Smooth muscle cell (in vitro differentiated cells): ENCODE measurements at regions not wholly inside any gene's neighbourhood (a gene's known extent, or its start where the extent isn't known, plus 50 kb on each side); places are given as distances from the start of the nearest gene placed in this dataset.

ENCODE experiments used
- DNase-seq: peaks from one replicate; lab custom pipeline; 2025; ENCODE audit not compliant: unreplicated experiment; lab: John Stamatoyannopoulos, UW
- H2AFZ ChIP-seq: fragments of 200-600 bp; sonication (generic); 2 replicates; pipeline ENCODE4 v1.6.0; 2016; ENCODE audit warnings: antibody characterized with exemption, low read depth, mild to moderate bottlenecking
- H3F3A ChIP-seq: fragments of 200-600 bp; sonication (generic); 2 replicates; pipeline ENCODE4 v1.6.0; 2017; ENCODE audit warnings: antibody characterized with exemption, low read depth
- H3K27ac ChIP-seq: fragments of 200-600 bp; sonication (generic); 2 replicates; pipeline ENCODE4 v1.5.1; 2016; ENCODE audit warnings: low read depth, mild to moderate bottlenecking
- H3K27me3 ChIP-seq: fragments of 200-600 bp; sonication (generic); 2 replicates; pipeline ENCODE4 v1.6.1; 2016; ENCODE audit warnings: low read depth, mild to moderate bottlenecking
- H3K36me3 ChIP-seq: fragments of 200-600 bp; sonication (generic); 2 replicates; pipeline ENCODE4 v1.5.1; 2016; ENCODE audit warnings: low read depth
- H3K4me1 ChIP-seq: fragments of 200-600 bp; sonication (generic); 2 replicates; pipeline ENCODE4 v1.5.1; 2016; ENCODE audit warnings: low read depth
- H3K4me2 ChIP-seq: fragments of 200-600 bp; sonication (generic); 2 replicates; pipeline ENCODE4 v1.6.0; 2016; ENCODE audit warnings: mild to moderate bottlenecking
- H3K4me3 ChIP-seq: fragments of 200-600 bp; sonication (generic); 2 replicates; pipeline ENCODE4 v1.5.1; 2016; ENCODE audit warnings: mild to moderate bottlenecking
- H3K79me2 ChIP-seq: fragments of 200-600 bp; sonication (generic); 2 replicates; pipeline ENCODE4 v1.6.0; 2016; ENCODE audit warnings: low read depth, mild to moderate bottlenecking
- H3K9ac ChIP-seq: fragments of 200-600 bp; sonication (generic); 2 replicates; pipeline ENCODE4 v1.6.0; 2016; ENCODE audit warnings: low read depth
- H3K9me3 ChIP-seq: fragments of 200-600 bp; sonication (generic); replicated peaks from 2 replicates; pipeline ENCODE4 v1.5.1; 2016; ENCODE audit warnings: low read depth
- H4K20me1 ChIP-seq: fragments of 200-600 bp; sonication (generic); 2 replicates; pipeline ENCODE4 v1.6.0; 2016; ENCODE audit warnings: low read depth
- WGBS: methylation state at CpG from one replicate; pipeline ENCODE4 v1.1.7; 2016; ENCODE audit warnings: low lambda C conversion rate; 5-methylcytosine and 5-hydroxymethylcytosine counted together
- TF ChIP-seq, protein P1 (sequence below): fragments of 200-600 bp; sonication (generic); IDR thresholded peaks from 2 replicates; pipeline ENCODE4 v1.5.1; 2017; ENCODE audit warnings: borderline replicate concordance, mild to moderate bottlenecking, antibody characterized with exemption; ENCODE audit not compliant: insufficient read depth, poor library complexity, severe bottlenecking

DNA sequence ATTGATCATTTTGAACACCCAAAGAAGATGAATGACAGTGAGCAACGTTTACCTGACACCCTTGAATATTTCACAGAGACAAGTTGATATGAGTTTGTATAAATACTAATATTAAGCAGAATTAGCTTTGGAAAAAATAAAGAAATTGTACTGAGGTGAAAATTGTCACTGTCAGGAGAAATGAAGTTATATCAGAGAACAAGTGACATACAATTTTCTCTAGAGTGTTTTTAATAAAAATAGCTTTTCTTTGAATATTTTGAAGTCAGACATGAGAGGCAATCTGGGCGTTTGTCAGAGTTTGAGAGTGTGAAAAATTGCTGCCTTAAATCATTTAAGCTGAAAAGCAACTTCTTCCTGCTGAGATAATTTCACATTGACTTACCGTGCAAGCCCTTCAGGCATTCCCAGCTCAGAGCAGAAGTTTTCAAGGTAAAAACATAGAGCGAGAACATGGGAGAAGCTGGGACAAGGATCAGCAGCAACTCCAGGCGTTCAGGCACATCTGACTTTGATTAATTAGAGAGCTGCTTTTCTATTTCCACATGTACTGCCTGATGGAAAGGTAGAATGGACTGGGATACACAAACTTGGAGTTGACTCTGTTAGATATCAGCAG, 535.9 kb downstream of the TFEC start:
- H4K20me1 ChIP-seq, result no peaks in the 10 kb centered on the region
- no peak overlapping the region for H3K9ac ChIP-seq
- TF ChIP-seq, protein P1, sequence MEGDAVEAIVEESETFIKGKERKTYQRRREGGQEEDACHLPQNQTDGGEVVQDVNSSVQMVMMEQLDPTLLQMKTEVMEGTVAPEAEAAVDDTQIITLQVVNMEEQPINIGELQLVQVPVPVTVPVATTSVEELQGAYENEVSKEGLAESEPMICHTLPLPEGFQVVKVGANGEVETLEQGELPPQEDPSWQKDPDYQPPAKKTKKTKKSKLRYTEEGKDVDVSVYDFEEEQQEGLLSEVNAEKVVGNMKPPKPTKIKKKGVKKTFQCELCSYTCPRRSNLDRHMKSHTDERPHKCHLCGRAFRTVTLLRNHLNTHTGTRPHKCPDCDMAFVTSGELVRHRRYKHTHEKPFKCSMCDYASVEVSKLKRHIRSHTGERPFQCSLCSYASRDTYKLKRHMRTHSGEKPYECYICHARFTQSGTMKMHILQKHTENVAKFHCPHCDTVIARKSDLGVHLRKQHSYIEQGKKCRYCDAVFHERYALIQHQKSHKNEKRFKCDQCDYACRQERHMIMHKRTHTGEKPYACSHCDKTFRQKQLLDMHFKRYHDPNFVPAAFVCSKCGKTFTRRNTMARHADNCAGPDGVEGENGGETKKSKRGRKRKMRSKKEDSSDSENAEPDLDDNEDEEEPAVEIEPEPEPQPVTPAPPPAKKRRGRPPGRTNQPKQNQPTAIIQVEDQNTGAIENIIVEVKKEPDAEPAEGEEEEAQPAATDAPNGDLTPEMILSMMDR, result no peak
- peak overlapping the region; percentile 3 for H2AFZ ChIP-seq
- no peaks in the 10 kb centered on the region for H3K4me1 ChIP-seq
- 67% methylated on average over 5 of the region's 5 CpGs for WGBS
- no peak overlapping the region for H3K4me3 ChIP-seq
- no peaks in the 10 kb centered on the region for H3K79me2 ChIP-seq
- DNase-seq, result no peak
- no peaks in the 10 kb centered on the region for H3K27me3 ChIP-seq
- no peaks in the 10 kb centered on the region for H3K36me3 ChIP-seq
- no peak overlapping the region for H3K27ac ChIP-seq
- H3K4me2 ChIP-seq, result no peak overlapping the region
- no peaks in the 10 kb centered on the region for H3K9me3 ChIP-seq
- no peaks in the 10 kb centered on the region for H3F3A ChIP-seq

DNA sequence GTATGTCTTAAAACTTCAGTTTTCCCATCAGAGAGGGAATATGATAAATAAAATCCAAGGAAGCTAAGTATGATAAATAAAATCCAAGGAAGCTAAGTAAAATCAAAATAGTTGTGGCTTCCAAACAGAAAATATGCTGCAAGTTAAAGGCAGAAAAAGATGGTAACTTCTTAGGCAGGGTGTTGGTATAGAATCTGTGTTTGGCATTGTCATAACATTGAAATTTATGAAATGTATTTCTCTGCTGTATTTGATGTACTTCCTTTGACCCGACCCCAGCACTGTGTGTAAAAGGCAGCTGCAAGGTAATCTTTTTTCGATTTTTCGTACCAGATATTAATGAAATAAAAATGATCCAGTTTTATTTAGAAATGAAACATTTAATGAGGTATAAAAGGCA, 537.2 kb downstream of the TFEC start:
- Histone ChIP-seq H3K9me3 (no peaks in the 10 kb centered on the region), H3K4me1 (no peaks in the 10 kb centered on the region), H3K9ac (no peak overlapping the region), H3K27ac (no peak overlapping the region), H3K4me2 (no peak overlapping the region), H3K79me2 (no peaks in the 10 kb centered on the region), H3F3A (no peaks in the 10 kb centered on the region), H3K4me3 (no peak overlapping the region), H4K20me1 (no peaks in the 10 kb centered on the region), H3K36me3 (no peaks in the 10 kb centered on the region), H3K27me3 (no peaks in the 10 kb centered on the region), H2AFZ (no peak overlapping the region)
- DNase-seq, result no peak
- TF ChIP-seq, protein P1, result no peak
- WGBS, result 94% methylated on average over 3 of the region's 3 CpGs

DNA sequence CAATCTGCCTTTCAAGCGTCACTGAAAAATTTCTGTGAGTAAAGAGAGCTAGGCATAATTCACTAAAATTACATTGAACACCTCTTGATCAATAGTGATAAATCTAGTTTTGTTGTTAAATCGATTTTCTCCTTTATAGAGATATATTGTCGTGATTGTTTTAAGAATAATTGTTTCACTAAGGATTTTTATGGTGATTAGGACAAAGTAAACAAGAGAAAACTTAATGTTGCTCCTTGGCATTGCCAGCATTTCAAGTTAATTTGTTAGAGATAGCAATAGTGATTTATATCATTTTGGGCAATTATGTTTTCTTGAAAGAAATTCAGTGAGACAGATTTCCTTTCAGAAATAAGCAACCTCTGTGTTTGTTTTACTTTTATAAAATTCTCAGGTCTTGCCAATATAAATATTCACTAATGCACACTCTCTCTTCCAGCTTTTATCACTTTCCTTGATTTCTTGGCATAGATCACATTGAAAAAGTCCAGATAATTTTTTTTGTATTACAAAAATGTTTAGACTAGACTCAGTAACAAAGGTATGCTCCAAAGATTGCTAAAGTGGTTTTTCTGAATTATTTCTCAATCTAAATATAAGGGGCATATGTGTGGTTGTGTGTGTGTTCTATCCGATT, 538.7 kb downstream of the TFEC start:
- Histone ChIP-seq H2AFZ (no peak overlapping the region), H3K9me3 (no peaks in the 10 kb centered on the region), H3K9ac (no peak overlapping the region), H3K4me3 (no peak overlapping the region), H3K27me3 (no peaks in the 10 kb centered on the region), H3K36me3 (no peaks in the 10 kb centered on the region), H3K4me2 (no peak overlapping the region), H3F3A (no peaks in the 10 kb centered on the region), H4K20me1 (no peaks in the 10 kb centered on the region), H3K79me2 (no peaks in the 10 kb centered on the region), H3K27ac (no peak overlapping the region), H3K4me1 (no peaks in the 10 kb centered on the region)
- TF ChIP-seq, protein P1, result no peak
- DNase-seq, result no peak
- 77% methylated on average over 4 of the region's 4 CpGs for WGBS

DNA sequence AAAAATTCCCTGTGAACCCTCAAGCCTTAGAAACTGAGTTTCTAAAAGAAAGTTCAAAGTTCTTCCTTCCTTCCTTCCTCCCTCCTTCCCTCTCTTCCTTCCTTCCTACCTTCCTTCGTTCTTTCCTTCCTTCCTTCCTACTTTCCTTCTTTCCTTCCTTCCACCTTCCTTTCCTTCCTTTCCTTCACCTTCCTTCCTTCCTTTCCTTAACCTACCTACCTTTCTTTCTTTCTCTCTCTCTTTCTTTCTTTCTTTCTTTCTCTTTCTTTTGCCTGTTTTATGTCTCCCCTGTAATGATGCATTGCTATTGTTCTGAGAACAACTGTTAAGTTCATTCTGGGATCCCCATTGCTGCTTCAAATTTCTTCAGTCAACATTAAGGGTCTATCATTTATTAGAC, 551.1 kb downstream of the TFEC start:
- Histone ChIP-seq H3K4me1 (peaks cover 21% of the 10 kb centered on the region), H2AFZ (no peak overlapping the region), H3K79me2 (no peaks in the 10 kb centered on the region), H3K4me3 (no peak overlapping the region), H3K9ac (no peak overlapping the region), H3K9me3 (no peaks in the 10 kb centered on the region), H3K4me2 (no peak overlapping the region), H3K36me3 (no peaks in the 10 kb centered on the region), H4K20me1 (no peaks in the 10 kb centered on the region), H3K27me3 (no peaks in the 10 kb centered on the region), H3F3A (peaks cover 5% of the 10 kb centered on the region), H3K27ac (no peak overlapping the region)
- no peak for DNase-seq
- 74% methylated on average over 1 of the region's 1 CpG for WGBS
- TF ChIP-seq, protein P1, result no peak
